B cell (primary cell): ENCODE measurements at regions not wholly inside any gene's neighbourhood (a gene's known extent, or its start where the extent isn't known, plus 50 kb on each side); places are given as distances from the start of the nearest gene placed in this dataset.

Experiments
- ATAC-seq: fragments of 200-7000 bp; cut with Tn5 transposase; one replicate; pipeline ENCODE4 v1.10.0; 2021; ENCODE audit warnings: low read depth, mild to moderate bottlenecking, moderate number of reproducible peaks, moderate library complexity
- CTCF ChIA-PET: fragments of 350-600 bp; sonication (Branson Sonifier 250); formaldehyde crosslinking; loops from one replicate; lab custom pipeline; 2021; ENCODE audit warnings: antibody characterized with exemption, inconsistent platforms; lab: Charles Lee
- POLR2A ChIA-PET: fragments of 350-600 bp; sonication (Branson Sonifier 250); formaldehyde crosslinking; loops from one replicate; lab custom pipeline; 2021; ENCODE audit warnings: antibody characterized with exemption; lab: Charles Lee
- DNase-seq: peaks from one replicate; pipeline ENCODE4 v3.0.0; 2013
- H2AFZ ChIP-seq: 2 replicates; pipeline ENCODE4 v1.6.1; 2012; ENCODE audit warnings: mild to moderate bottlenecking, low read depth, low read length; ENCODE audit not compliant: insufficient read depth, poor library complexity, severe bottlenecking
- H3K27ac ChIP-seq, 2 donors: 1 replicate in 1 of 2; 2 replicates in 1 of 2; pipeline ENCODE4 v1.5.1; 2012 to 2013; ENCODE audit warnings: low read length in 2 of 2, mild to moderate bottlenecking in 2 of 2, moderate library complexity in 1 of 2
- H3K27me3 ChIP-seq, 4 experiments: fragments of 200-600 bp in 1 of 4; sonication (generic) in 1 of 4; replicated peaks in 1 of 4; 1 replicate in 2 of 4; 2 replicates in 2 of 4; pipeline versions ENCODE4 v1.6.1 to v1.7.0; 2013 to 2016; ENCODE audit warnings: low read length in 3 of 4, mild to moderate bottlenecking in 2 of 4, mixed read lengths in 1 of 4, moderate library complexity in 1 of 4; ENCODE audit not compliant: insufficient read depth in 4 of 4, control insufficient read depth in 3 of 4; ENCODE audit errors: control extremely low read depth in 1 of 4
- H3K36me3 ChIP-seq, 2 experiments: replicated peaks in 1 of 2; 1 replicate in 1 of 2; 2 replicates in 1 of 2; pipeline versions ENCODE4 v1.6.1 to v1.7.1; 2013; ENCODE audit warnings: low read length in 1 of 2; ENCODE audit not compliant: insufficient read depth in 2 of 2, control insufficient read depth in 1 of 2; ENCODE audit errors: control extremely low read depth in 1 of 2, extremely low read depth in 1 of 2
- H3K4me1 ChIP-seq, 2 donors: fragments of 200-600 bp in 1 of 2; sonication (generic) in 1 of 2; 1 replicate in 1 of 2; 2 replicates in 1 of 2; pipeline versions ENCODE4 v1.5.1 to v1.6.1; 2013 to 2017; ENCODE audit warnings: low read length in 2 of 2; ENCODE audit not compliant: control insufficient read depth in 2 of 2, insufficient read depth in 2 of 2
- H3K4me2 ChIP-seq: replicated peaks from 2 replicates; pipeline ENCODE3; 2012; ENCODE audit warnings: mild to moderate bottlenecking, low read depth, low read length; ENCODE audit not compliant: poor library complexity, severe bottlenecking
- H3K4me3 ChIP-seq, 5 experiments: fragments of 200-600 bp in 1 of 5; sonication (generic) in 1 of 5; 1 replicate in 3 of 5; 2 replicates in 2 of 5; pipeline versions ENCODE4 v1.5.1 to v1.7.0; 2011 to 2016; ENCODE audit warnings: low read length in 4 of 5, mild to moderate bottlenecking in 4 of 5, low read depth in 2 of 5, control low read depth in 1 of 5, moderate library complexity in 1 of 5; ENCODE audit not compliant: insufficient read depth in 1 of 5; ENCODE audit errors: control extremely low read depth in 1 of 5, extremely low read depth in 1 of 5
- H3K79me2 ChIP-seq: fragments of 200-600 bp; sonication (generic); one replicate; pipeline ENCODE4 v1.6.0; 2016; ENCODE audit warnings: low read length; ENCODE audit not compliant: control insufficient read depth, insufficient read depth
- H3K9ac ChIP-seq: fragments of 200-600 bp; sonication (generic); 2 replicates; pipeline ENCODE4 v1.6.1; 2017; ENCODE audit warnings: mild to moderate bottlenecking, low read length, moderate library complexity
- H3K9me3 ChIP-seq, 3 donors: one replicate each; pipeline versions ENCODE4 v1.6.1 to v1.7.1; 2013; ENCODE audit warnings: low read length in 2 of 3; ENCODE audit not compliant: control insufficient read depth in 2 of 3, insufficient read depth in 1 of 3; ENCODE audit errors: control extremely low read depth in 1 of 3
- H4K20me1 ChIP-seq: 2 replicates; pipeline ENCODE4 v1.6.0; 2012; ENCODE audit warnings: mild to moderate bottlenecking, low read length; ENCODE audit not compliant: insufficient read depth, control insufficient read depth, poor library complexity, severe bottlenecking
- H3K27ac Mint-ChIP-seq: one replicate; pipeline ENCODE4 v1.8.0; 2021; ENCODE audit warnings: mixed read lengths
- H3K27me3 Mint-ChIP-seq: one replicate; pipeline ENCODE4 v1.8.0; 2021; ENCODE audit warnings: mixed read lengths
- H3K4me1 Mint-ChIP-seq: one replicate; pipeline ENCODE4 v1.8.0; 2021; ENCODE audit warnings: mixed read lengths
- H3K4me3 Mint-ChIP-seq: one replicate; pipeline ENCODE4 v1.8.0; 2021; ENCODE audit warnings: mixed read lengths
- H3K9me3 Mint-ChIP-seq: one replicate; pipeline ENCODE4 v1.8.0; 2022; ENCODE audit warnings: mixed read lengths; ENCODE audit not compliant: insufficient read depth
- EZH2 ChIP-seq: IDR thresholded peaks from 2 replicates; pipeline ENCODE4 v1.6.1; 2012; ENCODE audit warnings: borderline replicate concordance, low read depth, mild to moderate bottlenecking, moderate library complexity, low read length; ENCODE audit not compliant: insufficient read depth, poor library complexity, severe bottlenecking
- WGBS: methylation state at CpG from one replicate; pipeline ENCODE4 v1.1.5; 2013; ENCODE audit warnings: missing lambda C conversion rate; ENCODE audit not compliant: insufficient coverage; 5-methylcytosine and 5-hydroxymethylcytosine counted together
- intact Hi-C: fragments of 100-400 bp; cut with micrococcal nuclease; formaldehyde crosslinking; loops from one replicate; pipeline ENCODE4 v1.10.0; 2022
- TF ChIP-seq, protein P1 (sequence below): fragments of 200-600 bp; IDR thresholded peaks from one replicate; pipeline ENCODE4 v1.8.0; 2022; ENCODE audit warnings: antibody characterized with exemption, mild to moderate bottlenecking

DNA sequence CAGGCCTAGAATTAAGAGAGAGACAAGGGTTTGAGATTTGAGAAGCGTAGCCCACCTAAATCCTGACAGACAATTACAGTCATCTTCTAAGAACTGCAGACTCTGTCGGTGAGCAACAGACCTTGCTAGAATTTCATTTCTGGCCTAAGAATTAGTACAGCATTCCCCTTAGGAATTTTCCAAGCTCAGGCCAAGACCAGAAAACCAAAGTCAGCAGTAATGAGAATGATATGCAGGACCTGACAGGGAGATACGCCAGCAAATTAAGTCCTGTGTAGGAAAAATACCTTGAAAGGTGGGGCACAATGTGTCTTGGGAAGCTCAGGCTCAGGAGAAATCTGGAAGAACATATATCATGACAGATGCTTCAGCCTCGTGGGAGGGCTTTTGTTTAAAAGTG is 52.7 kb upstream of the HERPUD2 start:
- no peaks in the 10 kb centered on the region for H4K20me1 ChIP-seq
- 100% methylated on average over 2 of the region's 4 CpGs for WGBS

DNA sequence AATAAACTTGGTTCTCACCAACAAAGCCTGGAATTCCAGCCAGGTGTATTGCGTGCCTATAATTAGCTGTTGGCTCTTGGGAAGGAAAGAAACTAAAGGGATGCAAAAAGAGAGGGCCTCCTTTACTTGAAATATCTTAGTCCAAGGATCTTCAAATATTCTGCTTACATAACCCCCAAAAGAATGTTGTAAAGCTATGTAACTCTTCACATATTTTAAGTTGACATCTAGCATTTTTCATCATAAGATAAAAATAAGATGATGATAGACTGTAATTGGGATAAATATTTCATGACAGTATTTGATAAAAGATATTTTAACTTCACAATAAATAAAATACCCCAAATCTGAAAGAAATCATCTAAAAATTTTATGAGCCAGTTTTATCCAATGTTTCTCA is 52.5 kb upstream of the SEPTIN7 start:
- no peak for DNase-seq
- H3K4me3 Mint-ChIP-seq: no peak overlapping the region
- no CpG with 5 or more reads among the region's 1 CpG for WGBS
- Histone ChIP-seq H3K4me3 (no peak overlapping the region), H3K27me3 (no peaks in the 10 kb centered on the region), H3K27ac (no peak overlapping the region), H2AFZ (no peak overlapping the region), H3K36me3 (no peaks in the 10 kb centered on the region), H3K4me2 (no peak overlapping the region), H3K4me1 (no peaks in the 10 kb centered on the region), H3K79me2 (no peaks in the 10 kb centered on the region), H4K20me1 (no peaks in the 10 kb centered on the region), H3K9me3 (no peaks in the 10 kb centered on the region), H3K9ac (no peak overlapping the region)
- ATAC-seq: no peak
- ChIA-PET CTCF (interaction anchor here (1.5 kb wide), 1 partner anchor 39 kb away, joined by 5 read pairs; no protein-coding TSS in a partner anchor), POLR2A (no interaction called here)
- no peak overlapping the region for H3K27ac Mint-ChIP-seq
- TF ChIP-seq EZH2: no peak
- TF ChIP-seq, protein P1, sequence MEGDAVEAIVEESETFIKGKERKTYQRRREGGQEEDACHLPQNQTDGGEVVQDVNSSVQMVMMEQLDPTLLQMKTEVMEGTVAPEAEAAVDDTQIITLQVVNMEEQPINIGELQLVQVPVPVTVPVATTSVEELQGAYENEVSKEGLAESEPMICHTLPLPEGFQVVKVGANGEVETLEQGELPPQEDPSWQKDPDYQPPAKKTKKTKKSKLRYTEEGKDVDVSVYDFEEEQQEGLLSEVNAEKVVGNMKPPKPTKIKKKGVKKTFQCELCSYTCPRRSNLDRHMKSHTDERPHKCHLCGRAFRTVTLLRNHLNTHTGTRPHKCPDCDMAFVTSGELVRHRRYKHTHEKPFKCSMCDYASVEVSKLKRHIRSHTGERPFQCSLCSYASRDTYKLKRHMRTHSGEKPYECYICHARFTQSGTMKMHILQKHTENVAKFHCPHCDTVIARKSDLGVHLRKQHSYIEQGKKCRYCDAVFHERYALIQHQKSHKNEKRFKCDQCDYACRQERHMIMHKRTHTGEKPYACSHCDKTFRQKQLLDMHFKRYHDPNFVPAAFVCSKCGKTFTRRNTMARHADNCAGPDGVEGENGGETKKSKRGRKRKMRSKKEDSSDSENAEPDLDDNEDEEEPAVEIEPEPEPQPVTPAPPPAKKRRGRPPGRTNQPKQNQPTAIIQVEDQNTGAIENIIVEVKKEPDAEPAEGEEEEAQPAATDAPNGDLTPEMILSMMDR: no peak
- intact Hi-C loops: no loop called here
- H3K27me3 Mint-ChIP-seq: no peaks in the 10 kb centered on the region
- H3K9me3 Mint-ChIP-seq: no peaks in the 10 kb centered on the region
- H3K4me1 Mint-ChIP-seq: no peaks in the 10 kb centered on the region

More for the DNA sequence above, 52.7 kb upstream of the HERPUD2 start:
- H3K36me3 ChIP-seq: no peaks in the 10 kb centered on the region
- H3K4me1 ChIP-seq: no peaks in the 10 kb centered on the region
- no peak overlapping the region for H2AFZ ChIP-seq
- no peaks in the 10 kb centered on the region for H3K79me2 ChIP-seq
- DNase-seq: no peak
- H3K27ac ChIP-seq: no peak overlapping the region
- no peak overlapping the region for H3K4me3 ChIP-seq
- H3K27me3 ChIP-seq: no peaks in the 10 kb centered on the region
- intact Hi-C loops: no loop called here
- ChIA-PET CTCF (interaction anchor here (1.5 kb wide), 1 partner anchor 38 kb away, joined by 5 read pairs; no protein-coding TSS in a partner anchor), POLR2A (no interaction called here)
- H3K9ac ChIP-seq: no peak overlapping the region
- H3K9me3 ChIP-seq: no peaks in the 10 kb centered on the region
- Mint-ChIP-seq H3K4me3 (no peak overlapping the region), H3K4me1 (no peaks in the 10 kb centered on the region), H3K9me3 (no peaks in the 10 kb centered on the region), H3K27me3 (no peaks in the 10 kb centered on the region), H3K27ac (no peak overlapping the region)
- no peak for ATAC-seq
- TF ChIP-seq, protein P1: no peak
- no peak for TF ChIP-seq EZH2
- no peak overlapping the region for H3K4me2 ChIP-seq
